IPS-NIHi7 (cell line): ENCODE measurements at regions not wholly inside any gene's neighbourhood (a gene's known extent, or its start where the extent isn't known, plus 50 kb on each side); places are given as distances from the start of the nearest gene placed in this dataset.

ENCODE experiments used
- DNase-seq: peaks from one replicate; pipeline ENCODE4 v3.0.0; 2012; ENCODE audit warnings: mixed read lengths; ENCODE audit errors: extremely low spot score

DNA sequence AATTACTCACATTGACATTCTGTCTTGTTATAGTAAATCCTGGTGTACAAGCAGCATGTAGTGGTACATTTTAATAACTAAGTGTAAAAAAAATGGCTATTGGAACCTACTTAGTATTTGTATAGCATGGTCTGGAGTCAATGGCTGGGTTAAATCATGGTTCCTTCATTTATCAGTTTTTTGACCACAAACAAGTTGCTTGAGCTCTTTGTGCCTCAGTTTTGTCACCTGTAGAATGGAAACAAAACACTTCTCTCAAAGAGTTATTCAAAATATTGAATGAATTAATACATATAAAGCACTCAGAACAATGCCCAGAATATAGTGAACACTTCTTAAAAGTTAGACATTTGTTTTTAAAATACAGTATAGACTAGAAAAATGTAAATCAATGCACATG, 93.2 kb upstream of the HS3ST5 start:
- no peak for DNase-seq

DNA sequence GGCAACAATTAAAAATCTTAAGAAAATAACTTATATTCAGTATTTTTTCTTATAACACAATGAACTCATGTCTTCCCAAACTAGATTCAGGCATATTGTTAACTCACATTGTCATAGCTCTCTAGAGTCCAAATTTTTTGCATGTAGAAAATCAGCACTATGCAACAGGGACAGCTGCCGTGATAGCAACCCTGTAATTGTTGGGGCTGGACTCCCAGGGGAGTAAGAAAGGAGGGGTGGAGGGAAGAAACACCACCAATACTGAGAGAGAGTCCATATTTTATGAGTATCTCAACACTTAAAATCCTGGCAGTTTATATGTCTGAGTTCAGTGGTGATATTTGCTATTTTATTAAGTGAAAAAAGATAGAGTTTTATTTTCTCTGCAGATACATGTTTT, 89.6 kb upstream of the HS3ST5 start:
- DNase-seq: peak; percentile 15

DNA sequence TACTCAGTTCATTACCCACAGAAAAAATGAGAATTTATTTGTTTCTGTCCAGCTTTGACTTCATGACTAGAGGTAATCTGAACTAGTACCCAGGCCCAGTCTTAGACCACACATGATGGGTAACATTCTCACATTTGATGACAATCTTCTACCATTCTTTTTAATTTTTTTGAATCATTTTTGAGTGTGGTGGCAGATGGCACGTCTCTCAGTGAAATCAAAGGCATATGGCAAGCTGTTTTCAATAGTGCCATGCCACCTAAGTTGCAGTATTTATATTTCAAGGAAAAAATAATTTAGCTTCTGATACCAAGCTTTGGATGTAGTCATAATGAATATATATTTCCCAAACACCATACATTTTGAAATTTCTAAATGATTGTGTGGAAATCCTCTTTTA, 88.8 kb upstream of the HS3ST5 start:
- DNase-seq: no peak

DNA sequence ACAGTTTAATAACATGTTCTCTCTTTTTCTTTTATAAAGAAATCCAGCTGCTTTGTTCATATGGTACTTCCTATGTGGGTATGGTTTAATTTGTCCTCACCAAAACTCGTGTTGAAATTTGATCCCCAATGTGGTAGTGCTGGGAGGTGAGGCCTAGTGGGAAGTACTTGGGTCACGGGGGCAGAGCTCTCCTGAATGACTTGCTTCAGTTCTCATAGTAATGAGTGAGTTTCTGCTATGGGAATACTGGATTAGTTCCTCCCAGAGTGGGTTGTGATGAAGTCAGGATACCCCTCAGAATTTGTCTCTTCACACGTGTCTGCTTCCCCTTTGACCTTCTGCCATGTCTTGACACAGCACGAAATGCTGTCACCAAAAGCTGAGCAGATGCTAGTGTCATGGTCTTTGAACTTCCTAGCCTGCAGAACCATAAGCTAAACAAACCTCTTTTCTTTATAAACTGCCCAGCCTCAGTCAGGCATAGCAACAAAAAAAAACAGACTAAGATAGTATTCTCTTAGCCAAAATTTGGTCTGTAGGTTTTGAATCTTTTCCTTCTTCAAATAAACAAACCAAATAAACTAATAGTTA, 87.8 kb upstream of the HS3ST5 start:
- no peak for DNase-seq

DNA sequence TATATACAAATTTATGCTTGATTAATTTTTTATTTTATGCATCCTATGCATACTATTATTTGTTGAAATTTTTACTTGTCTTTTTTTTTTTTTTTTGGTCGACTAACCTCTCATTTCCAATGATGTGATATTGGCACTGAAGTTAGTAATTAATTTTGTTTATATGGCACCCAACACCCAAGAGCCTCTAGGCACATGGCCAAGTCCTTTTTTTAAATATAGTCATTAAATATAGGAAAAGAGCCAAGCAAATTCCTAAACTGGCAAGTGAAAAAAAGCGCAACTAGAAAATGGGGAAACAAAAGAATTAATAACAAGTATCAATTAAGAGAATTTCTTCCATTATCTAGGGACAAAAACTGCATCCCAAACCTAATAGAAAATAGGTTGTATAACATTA, 85.5 kb upstream of the HS3ST5 start:
- DNase-seq: no peak

DNA sequence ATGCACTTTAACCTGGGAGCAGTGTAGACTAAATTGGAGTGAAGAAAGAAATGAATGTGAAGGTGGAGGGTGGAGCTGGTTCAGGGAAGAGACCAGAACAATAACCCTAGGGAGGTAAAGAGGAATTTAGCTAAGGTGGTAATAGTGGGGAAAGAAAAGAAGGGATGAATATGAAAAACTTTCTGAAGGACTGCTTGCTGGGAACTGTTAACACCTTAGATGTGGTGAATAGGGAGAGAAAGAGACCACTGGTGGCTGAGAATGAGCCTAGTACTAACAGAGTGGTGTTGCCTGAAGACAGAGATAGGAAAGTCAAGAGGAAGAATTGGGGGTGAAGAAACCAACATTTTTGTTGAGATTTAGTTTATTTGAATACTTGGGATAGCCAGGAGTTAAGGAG, 78.4 kb upstream of the HS3ST5 start:
- peak; percentile 49 for DNase-seq

DNA sequence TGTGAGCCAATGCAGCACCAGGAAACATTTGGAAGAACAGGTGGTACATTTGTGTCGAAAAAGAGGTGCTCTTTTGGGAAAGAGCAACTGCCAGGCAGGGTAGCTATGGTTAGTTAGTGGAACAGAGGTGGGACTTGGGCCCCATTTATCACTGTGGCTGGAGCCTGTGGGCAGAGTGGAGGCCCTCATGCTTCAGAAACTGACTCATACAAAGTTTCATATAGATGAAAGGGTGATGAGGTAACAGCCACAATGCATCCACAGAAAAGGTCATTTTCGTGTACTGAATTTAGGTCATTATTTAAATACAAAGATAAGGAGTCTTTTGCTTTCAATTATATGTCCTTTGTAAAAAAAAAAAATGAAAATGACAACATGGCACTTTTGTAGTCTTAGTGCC, 76.4 kb upstream of the HS3ST5 start:
- DNase-seq: no peak

DNA sequence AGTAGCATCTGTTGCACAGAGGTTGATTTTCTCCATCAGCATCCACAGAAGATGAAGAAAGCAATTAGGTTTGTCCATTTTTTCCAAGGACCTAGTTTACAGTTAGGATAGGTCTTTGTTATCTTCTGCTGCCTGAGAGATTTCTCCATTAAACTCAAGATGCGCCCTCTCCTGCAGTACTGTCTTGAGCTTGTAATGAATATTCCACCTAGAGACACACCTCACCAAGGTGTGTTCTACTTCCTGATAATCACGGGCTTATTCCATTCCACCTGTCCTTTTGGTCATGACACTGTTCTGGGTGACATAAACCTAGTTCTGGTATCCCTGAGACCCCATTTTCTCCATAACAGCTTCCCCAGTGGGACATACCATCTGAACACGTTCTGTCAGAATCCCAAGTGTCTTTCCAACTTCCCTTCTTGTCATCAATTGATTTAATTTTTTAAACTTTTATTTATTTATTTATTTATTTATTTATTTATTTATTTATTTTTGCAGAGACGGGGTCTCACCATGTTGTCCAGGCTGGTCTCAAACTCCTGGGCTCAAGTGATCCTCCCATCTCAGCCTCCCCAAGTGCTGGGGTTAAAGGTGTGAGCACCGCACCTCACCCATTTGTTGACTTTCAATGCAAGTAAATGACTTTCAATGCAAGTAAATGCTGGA, 75.6 kb upstream of the HS3ST5 start:
- no peak for DNase-seq

DNA sequence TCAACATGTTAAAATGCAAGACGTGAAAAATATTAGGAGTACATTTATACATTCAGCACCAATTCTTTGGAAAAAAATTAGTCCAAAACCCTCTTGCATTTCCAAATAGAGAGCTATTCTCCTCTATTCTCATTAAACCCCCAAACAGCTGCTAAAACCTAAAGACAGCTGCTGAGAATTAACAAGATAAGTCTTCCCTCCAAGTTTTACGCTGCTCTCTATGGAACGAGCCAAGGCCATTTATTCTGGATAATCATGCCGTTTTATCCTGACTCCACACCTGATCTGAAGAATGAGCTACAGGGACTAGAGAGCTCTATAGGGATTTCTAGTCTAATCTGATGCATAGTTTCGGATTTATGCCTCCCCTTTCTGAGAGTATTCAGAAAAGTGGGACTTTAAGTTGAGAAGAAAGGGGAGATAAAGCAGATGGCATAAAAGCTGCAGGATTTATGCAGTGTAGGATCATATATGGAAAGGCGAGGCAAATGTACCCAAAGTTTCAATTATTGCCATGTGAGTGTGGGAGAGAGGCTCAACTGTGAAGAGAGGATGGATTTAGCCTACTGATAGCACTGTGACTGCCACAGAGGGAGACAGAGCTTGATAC, 64.7 kb upstream of the HS3ST5 start:
- DNase-seq: no peak

DNA sequence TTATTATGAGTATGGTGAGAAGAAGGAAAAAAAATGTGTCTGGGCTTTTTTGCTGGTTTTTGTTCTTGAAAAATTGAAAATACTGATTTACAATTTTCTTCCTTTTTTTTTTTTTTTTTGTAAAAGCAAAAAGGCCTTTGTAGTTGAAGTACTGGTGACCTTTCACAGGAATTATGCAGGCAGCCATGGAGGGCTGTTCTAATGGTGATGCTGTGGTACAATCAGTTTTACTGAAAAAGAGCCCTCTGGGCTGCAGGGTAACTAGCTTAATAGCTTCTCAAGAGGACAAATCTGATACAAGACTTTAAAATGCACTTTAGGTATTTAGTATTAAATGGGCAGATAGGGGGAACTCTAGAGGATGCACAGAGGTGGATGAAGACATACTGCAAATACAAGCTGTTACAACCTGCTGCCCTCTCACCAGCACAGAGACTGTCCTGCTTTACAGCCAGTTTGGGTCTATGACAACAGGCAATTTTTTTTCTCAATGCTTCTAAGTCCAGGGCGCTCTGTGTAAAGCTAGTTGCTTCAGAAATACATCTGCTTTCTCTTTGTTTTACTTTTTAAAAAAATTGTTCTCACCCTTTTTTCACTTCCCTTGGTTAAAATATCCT, 61.6 kb upstream of the HS3ST5 start:
- DNase-seq: no peak

DNA sequence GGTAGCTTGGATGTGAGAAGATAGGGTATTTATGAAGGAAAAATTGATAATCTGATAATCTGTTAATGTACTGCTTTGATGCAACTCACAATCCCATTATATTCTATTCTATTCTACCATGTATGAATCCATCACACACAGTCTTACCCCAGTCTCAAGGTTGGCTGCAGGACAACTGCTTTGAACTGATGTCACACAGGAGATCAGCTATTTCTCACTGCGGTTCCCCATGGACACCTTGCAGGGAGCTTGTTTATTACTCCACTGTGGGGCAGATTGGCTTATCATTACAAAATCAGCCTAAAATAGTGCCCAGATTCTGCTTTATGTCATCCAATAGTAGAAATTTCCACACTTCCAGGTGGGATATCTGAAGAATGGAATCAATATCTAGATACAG, 61.0 kb upstream of the HS3ST5 start:
- no peak for DNase-seq

DNA sequence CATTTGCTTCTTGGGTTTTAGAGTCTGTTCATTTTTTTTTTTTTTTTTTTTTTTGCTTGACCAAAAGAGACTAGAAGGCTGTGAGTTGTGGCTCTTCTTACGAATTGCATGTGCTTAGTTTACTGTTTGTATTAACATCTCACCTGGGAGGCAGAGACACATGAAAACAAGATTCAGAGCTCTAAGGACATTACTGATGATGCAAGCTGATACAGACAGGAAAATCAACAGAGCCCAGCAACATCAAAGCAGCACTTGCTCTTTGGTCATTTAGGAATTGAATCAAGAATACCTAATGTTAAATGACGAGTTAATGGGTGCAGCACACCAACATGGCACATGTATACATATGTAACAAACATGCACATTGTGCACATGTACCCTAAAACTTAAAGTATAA, 55.7 kb upstream of the HS3ST5 start:
- DNase-seq: no peak
